Right atrium auricular region (tissue), 2 donors: ENCODE measurements at regions not wholly inside any gene's neighbourhood (a gene's known extent, or its start where the extent isn't known, plus 50 kb on each side); places are given as distances from the start of the nearest gene placed in this dataset.

ENCODE experiments used
- DNase-seq: peaks from one replicate; pipeline ENCODE4 v3.0.0-alpha.2; 2019; ENCODE audit warnings: low spot score
- H3K27ac ChIP-seq, 2 donors: fragments of 200-600 bp; sonication (generic); 1 replicate in 1 of 2; 2 replicates in 1 of 2; pipeline ENCODE4 v1.5.1; 2016 to 2019
- H3K27me3 ChIP-seq, 2 donors: fragments of 200-600 bp; sonication (generic); one replicate each; pipeline versions ENCODE4 v1.5.1 to v1.6.0; 2017 to 2019
- H3K36me3 ChIP-seq: fragments of 200-600 bp; sonication (generic); one replicate; pipeline ENCODE4 v1.5.1; 2016
- H3K4me1 ChIP-seq, 2 donors: fragments of 200-600 bp; sonication (generic); one replicate each; pipeline versions ENCODE4 v1.5.1 to v1.6.0; 2017 to 2019
- H3K4me3 ChIP-seq, 2 donors: fragments of 200-600 bp; sonication (generic); 1 replicate in 1 of 2; 2 replicates in 1 of 2; pipeline ENCODE4 v1.5.1; 2017 to 2019; ENCODE audit warnings: mild to moderate bottlenecking in 1 of 2, moderate library complexity in 1 of 2
- H3K9me3 ChIP-seq, 2 donors: fragments of 200-600 bp; sonication (generic); one replicate each; pipeline ENCODE4 v1.5.1; 2019
- TF ChIP-seq, protein P1 (sequence below), 2 donors: fragments of 200-600 bp; sonication (generic); IDR thresholded peaks; one replicate each; pipeline ENCODE4 v1.5.1; 2019; ENCODE audit warnings: antibody characterized with exemption in 2 of 2

GRCh38 chr5:3031733-3032378 lies 280.4 kb upstream of the IRX2 start:
- no peaks in the 10 kb centered on the region for H3K27me3 ChIP-seq

GRCh38 chr5:3030511-3031165 lies 279.2 kb upstream of the IRX2 start:
- no peak for DNase-seq
- no peak overlapping the region for H3K4me3 ChIP-seq
- no peaks in the 10 kb centered on the region for H3K4me1 ChIP-seq
- no peaks in the 10 kb centered on the region for H3K9me3 ChIP-seq
- H3K27ac ChIP-seq = no peak overlapping the region
- TF ChIP-seq, protein P1, sequence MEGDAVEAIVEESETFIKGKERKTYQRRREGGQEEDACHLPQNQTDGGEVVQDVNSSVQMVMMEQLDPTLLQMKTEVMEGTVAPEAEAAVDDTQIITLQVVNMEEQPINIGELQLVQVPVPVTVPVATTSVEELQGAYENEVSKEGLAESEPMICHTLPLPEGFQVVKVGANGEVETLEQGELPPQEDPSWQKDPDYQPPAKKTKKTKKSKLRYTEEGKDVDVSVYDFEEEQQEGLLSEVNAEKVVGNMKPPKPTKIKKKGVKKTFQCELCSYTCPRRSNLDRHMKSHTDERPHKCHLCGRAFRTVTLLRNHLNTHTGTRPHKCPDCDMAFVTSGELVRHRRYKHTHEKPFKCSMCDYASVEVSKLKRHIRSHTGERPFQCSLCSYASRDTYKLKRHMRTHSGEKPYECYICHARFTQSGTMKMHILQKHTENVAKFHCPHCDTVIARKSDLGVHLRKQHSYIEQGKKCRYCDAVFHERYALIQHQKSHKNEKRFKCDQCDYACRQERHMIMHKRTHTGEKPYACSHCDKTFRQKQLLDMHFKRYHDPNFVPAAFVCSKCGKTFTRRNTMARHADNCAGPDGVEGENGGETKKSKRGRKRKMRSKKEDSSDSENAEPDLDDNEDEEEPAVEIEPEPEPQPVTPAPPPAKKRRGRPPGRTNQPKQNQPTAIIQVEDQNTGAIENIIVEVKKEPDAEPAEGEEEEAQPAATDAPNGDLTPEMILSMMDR (IDR thresholded peaks at IDR 0.05) = no peak
- no peaks in the 10 kb centered on the region for H3K36me3 ChIP-seq
- no peaks in the 10 kb centered on the region for H3K27me3 ChIP-seq

More at GRCh38 chr5:3031733-3032378, 280.4 kb upstream of the IRX2 start:
- no peak for DNase-seq
- Histone ChIP-seq H3K36me3 (no peaks in the 10 kb centered on the region), H3K4me3 (no peak overlapping the region), H3K27ac (no peak overlapping the region), H3K9me3 (no peaks in the 10 kb centered on the region), H3K4me1 (no peaks in the 10 kb centered on the region)
- TF ChIP-seq, protein P1 (IDR thresholded peaks at IDR 0.05) = no peak

GRCh38 chr5:3029396-3029795 lies 277.9 kb upstream of the IRX2 start:
- Histone ChIP-seq H3K27ac (no peak overlapping the region), H3K4me1 (no peaks in the 10 kb centered on the region), H3K27me3 (no peaks in the 10 kb centered on the region), H3K4me3 (no peak overlapping the region), H3K36me3 (no peaks in the 10 kb centered on the region), H3K9me3 (no peaks in the 10 kb centered on the region)
- DNase-seq = peak; percentile 34
- TF ChIP-seq, protein P1 (IDR thresholded peaks at IDR 0.05) = no peak

DNA sequence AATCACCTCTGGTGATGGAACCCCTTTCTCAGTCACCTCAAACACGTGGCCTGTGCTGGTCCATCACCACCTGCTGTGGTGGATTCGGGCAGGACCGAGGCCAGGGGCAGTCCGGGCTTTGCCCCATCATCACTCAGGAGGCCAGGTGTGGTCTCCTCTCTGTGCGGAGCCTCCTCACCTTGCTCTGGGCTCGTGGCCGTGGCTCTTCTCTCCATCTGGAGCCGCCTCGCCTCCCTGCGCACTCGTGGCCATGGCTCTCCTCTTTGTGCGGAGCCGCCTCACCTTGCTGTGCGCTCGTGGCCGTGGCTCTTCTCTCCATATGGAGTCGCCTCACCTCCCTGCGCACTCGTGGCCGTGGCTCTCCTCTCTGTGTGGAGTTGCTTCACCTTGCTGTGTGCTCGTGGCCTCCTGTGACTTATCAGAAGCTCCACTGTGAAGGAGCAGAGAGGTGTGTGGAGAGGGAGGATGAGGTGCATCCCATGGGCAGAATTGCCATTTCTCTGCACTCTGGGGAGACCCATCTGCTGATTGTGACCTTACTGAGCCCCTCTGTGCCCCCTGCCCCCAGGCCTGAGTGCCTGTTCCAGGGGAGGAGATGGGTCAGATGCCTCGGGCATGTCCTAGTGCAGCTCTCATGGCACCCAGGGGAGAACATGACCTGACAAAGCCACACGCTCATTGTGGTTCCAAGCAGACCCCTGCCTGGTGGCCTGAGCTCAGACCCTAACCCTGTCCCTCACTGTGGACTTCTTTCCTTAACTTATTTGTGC lies 276.6 kb upstream of the IRX2 start:
- no peaks in the 10 kb centered on the region for H3K36me3 ChIP-seq
- TF ChIP-seq, protein P1 (IDR thresholded peaks at IDR 0.05) = no peak
- no peak overlapping the region for H3K27ac ChIP-seq
- peak; percentile 47 for DNase-seq
- H3K4me1 ChIP-seq = no peaks in the 10 kb centered on the region
- no peak overlapping the region for H3K4me3 ChIP-seq
- H3K9me3 ChIP-seq = no peaks in the 10 kb centered on the region
- no peaks in the 10 kb centered on the region for H3K27me3 ChIP-seq

- Histone ChIP-seq H3K9me3 (no peaks in the 10 kb centered on the region), H3K36me3 (no peaks in the 10 kb centered on the region), H3K27me3 (no peaks in the 10 kb centered on the region), H3K27ac (no peak overlapping the region), H3K4me1 (no peaks in the 10 kb centered on the region), H3K4me3 (no peak overlapping the region)
- DNase-seq = no peak
- TF ChIP-seq, protein P1 (IDR thresholded peaks at IDR 0.05) = no peak
Measured at GRCh38 chr5:3027185-3027865, 275.8 kb upstream of the IRX2 start.
